ENCODE measurements at regions not wholly inside any gene's neighbourhood (a gene's known extent, or its start where the extent isn't known, plus 50 kb on each side); places are given as distances from the start of the nearest gene placed in this dataset.
"Not testable (repeated sequence)": the region's sequence is repeated elsewhere in the genome, so short reads cannot be mapped to it uniquely, and the experiment has no call there.

GRCh38 chr13:111666164-111666776, 345.8 kb downstream of the TEX29 start:
- no peak for DNase-seq (ENCODE audit: low spot score)

- DNase-seq (ENCODE audit: low spot score), result no peak
These were observed 347.3 kb downstream of the TEX29 start for GRCh38 chr13:111667757-111668156.

- no peak for DNase-seq (ENCODE audit: low spot score)
These were observed 348.0 kb downstream of the TEX29 start for GRCh38 chr13:111668451-111668850.

DNA sequence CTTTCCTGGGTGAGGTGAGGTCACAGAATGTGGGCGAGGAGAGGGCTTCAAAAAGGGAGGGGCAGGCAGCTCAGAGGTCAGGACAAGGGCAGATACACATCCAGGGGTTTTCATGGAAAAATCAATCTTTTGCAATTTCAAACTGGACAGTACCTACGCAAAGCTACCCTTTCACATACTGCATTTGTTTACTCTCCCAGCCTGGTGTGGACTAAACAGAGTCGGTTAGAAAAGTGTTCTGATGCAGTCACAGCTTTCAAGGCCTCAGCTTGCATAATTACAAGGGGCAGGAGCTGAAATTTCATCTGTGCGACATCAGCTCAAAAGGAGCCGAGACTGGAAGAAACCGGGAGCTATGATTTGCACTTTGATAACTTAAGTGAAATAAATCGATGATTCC, 351.8 kb downstream of the TEX29 start:
- not testable (repeated sequence) for DNase-seq (ENCODE audit: low spot score)

DNA sequence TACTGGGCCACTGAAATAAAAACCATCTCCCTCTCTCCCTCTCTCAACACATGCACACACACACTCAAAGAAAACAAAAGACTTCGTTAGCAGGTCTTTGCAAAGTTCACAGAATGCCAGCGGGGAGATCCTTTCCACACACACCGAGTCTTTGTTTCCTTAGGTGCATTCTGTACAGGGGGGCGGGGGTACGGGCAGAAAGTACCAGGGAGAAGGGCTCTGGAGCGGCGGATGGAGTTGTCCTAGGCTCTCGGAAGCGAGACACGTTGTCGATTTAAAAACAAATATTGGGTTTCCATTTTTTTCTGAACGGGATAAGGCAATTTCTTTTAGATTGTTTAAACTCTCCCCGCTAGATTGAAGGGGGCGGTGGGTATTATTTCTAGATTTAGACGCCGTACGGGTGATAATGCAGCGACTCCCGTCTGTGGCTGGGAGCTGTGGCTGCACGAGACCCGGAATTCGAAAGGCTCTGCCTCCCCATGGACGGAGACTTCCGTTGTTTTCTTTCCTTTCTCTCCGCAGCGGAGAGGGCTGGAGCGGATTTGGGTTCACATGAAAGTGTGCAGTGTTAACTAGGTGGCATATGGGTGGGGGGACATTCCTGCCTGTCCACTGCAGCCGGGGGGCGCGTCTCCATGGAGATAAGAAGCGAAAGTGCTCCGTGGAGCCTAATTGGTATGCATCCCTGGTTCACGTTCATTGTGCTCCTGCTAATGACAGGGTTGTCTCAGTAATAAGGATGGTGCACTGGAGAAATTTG, 357.9 kb downstream of the TEX29 start:
- not testable (repeated sequence) for DNase-seq (ENCODE audit: low spot score)

- DNase-seq (ENCODE audit: low spot score), result not testable (repeated sequence)
These were observed 359.2 kb downstream of the TEX29 start for GRCh38 chr13:111679645-111680044.

- DNase-seq (ENCODE audit: low spot score), result not testable (repeated sequence)
These were observed 359.7 kb downstream of the TEX29 start for GRCh38 chr13:111680100-111680499.

DNA sequence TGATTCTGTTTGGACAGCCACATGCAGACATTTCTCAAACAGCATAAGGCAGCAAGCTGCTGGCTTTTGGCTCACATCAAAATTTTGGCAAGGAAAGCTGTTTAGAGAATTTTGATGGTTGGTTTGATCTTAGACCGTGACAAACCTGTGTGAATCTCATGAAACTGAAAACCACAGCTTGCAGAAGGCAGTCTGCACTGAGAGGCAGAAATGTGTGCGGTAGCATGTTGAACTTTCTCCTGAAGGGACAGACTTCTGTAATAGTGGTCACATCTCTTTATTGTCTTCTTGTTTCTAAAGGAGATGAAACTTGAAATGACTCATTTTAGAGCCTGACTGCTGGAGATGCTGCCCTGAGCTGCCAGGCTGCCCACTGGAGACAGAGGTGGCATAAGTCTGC, 371.6 kb downstream of the TEX29 start:
- not testable (repeated sequence) for DNase-seq (ENCODE audit: low spot score)

DNA sequence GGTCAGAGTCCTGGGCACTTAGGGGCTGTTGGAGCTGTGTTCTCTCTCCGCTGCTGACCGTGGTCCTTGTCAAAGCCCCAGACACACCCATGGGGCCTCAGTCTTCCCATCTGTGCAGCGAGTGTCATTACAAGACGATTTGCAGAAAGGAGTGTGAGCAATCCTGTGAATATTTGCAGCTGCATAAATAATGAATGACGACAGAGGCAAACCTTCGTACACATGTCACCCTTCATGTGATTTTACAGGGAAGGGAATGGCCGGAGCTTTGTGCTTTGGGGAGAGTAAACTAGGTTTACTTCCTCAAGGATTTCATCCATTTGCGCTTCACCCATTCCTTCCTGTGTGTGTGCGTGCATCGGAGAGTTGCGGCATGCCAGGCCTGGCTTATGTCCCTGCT, 370.8 kb upstream of the SOX1 start:
- DNase-seq (ENCODE audit: low spot score), result not testable (repeated sequence)

DNA sequence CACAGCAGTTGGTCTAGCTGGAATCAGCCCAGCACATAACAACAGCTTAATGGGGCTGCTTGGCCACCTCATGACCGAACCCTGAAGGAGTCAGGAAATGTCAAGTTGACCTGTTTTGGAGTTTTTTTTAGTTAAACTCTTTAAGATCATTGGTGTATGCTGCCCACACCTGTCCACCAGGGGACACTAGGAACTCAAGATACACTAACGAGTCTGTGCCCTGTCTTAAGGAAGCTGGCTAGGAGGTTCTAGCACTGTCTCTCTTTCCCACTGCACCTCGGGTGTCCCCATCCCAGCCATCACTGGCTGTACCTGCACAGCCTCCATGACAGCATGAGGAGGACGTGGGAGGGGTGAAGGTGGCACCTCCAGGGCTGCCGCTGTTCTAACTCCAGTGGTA, 364.9 kb upstream of the SOX1 start:
- not testable (repeated sequence) for DNase-seq (ENCODE audit: low spot score)

Measured in SW480 (cell line).